Gastroesophageal sphincter (tissue), 3 donors: ENCODE measurements at regions not wholly inside any gene's neighbourhood (a gene's known extent, or its start where the extent isn't known, plus 50 kb on each side); places are given as distances from the start of the nearest gene placed in this dataset.

Source experiments
- POLR2AphosphoS5 ChIP-seq: sonication (generic); formaldehyde crosslinking; IDR thresholded peaks from one replicate; pipeline ENCODE4 v1.6.1; 2017; ENCODE audit warnings: antibody characterized with exemption
- TF ChIP-seq, protein P1 (sequence below), 4 experiments: fragments of 200-600 bp in 2 of 4; fragments of 450-650 bp in 2 of 4; sonication (generic) in 1 of 4; IDR thresholded peaks; one replicate each; pipeline ENCODE4 v1.5.1; 2017 to 2019; ENCODE audit warnings: antibody characterized with exemption in 4 of 4, mild to moderate bottlenecking in 2 of 4, moderate library complexity in 2 of 4

- TF ChIP-seq, protein P1, sequence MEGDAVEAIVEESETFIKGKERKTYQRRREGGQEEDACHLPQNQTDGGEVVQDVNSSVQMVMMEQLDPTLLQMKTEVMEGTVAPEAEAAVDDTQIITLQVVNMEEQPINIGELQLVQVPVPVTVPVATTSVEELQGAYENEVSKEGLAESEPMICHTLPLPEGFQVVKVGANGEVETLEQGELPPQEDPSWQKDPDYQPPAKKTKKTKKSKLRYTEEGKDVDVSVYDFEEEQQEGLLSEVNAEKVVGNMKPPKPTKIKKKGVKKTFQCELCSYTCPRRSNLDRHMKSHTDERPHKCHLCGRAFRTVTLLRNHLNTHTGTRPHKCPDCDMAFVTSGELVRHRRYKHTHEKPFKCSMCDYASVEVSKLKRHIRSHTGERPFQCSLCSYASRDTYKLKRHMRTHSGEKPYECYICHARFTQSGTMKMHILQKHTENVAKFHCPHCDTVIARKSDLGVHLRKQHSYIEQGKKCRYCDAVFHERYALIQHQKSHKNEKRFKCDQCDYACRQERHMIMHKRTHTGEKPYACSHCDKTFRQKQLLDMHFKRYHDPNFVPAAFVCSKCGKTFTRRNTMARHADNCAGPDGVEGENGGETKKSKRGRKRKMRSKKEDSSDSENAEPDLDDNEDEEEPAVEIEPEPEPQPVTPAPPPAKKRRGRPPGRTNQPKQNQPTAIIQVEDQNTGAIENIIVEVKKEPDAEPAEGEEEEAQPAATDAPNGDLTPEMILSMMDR (IDR thresholded peaks at IDR 0.05) = no peak
- no peak for TF ChIP-seq POLR2AphosphoS5
These were observed 308.8 kb downstream of the HHIPL2 start for GRCh38 chr1:222239130-222239529.
